SW480 (cell line): ENCODE measurements at regions not wholly inside any gene's neighbourhood (a gene's known extent, or its start where the extent isn't known, plus 50 kb on each side); places are given as distances from the start of the nearest gene placed in this dataset.
"Not testable (repeated sequence)": the region's sequence is repeated elsewhere in the genome, so short reads cannot be mapped to it uniquely, and the experiment has no call there.

Experiments used
- DNase-seq: peaks from one replicate; pipeline ENCODE4 v3.0.0-alpha.2; 2016; ENCODE audit warnings: low spot score

GRCh38 chr6:134391205-134391604 is 73.3 kb upstream of the SGK1 start:
- DNase-seq = no peak

- DNase-seq = no peak
Measured at GRCh38 chr6:134389658-134390057, 71.7 kb upstream of the SGK1 start.

GRCh38 chr6:134389129-134389528 is 71.2 kb upstream of the SGK1 start:
- DNase-seq = no peak

GRCh38 chr6:134386482-134386881 is 68.6 kb upstream of the SGK1 start:
- DNase-seq = not testable (repeated sequence)

- no peak for DNase-seq
Measured at GRCh38 chr6:134381959-134382358, 64.0 kb upstream of the SGK1 start.

- no peak for DNase-seq
Measured at GRCh38 chr6:134379599-134379998, 61.7 kb upstream of the SGK1 start.

GRCh38 chr6:134379076-134379475 is 61.2 kb upstream of the SGK1 start:
- DNase-seq = no peak

GRCh38 chr6:134378426-134378825 is 60.5 kb upstream of the SGK1 start:
- no peak for DNase-seq

- DNase-seq = no peak
Measured at GRCh38 chr6:134376785-134377184, 58.9 kb upstream of the SGK1 start.

- DNase-seq = no peak
Measured at GRCh38 chr6:134375220-134375580, 57.3 kb upstream of the SGK1 start.

- DNase-seq = no peak
Measured at GRCh38 chr6:134374491-134375219, 56.7 kb upstream of the SGK1 start.

- DNase-seq = no peak
Measured at GRCh38 chr6:134373993-134374392, 56.1 kb upstream of the SGK1 start.

GRCh38 chr6:134373282-134373922 is 55.5 kb upstream of the SGK1 start:
- no peak for DNase-seq

GRCh38 chr6:134372603-134373281 is 54.8 kb upstream of the SGK1 start:
- no peak for DNase-seq

GRCh38 chr6:134368670-134369069 is 50.8 kb upstream of the SGK1 start:
- DNase-seq = no peak
